ENCODE measurements at regions not wholly inside any gene's neighbourhood (a gene's known extent, or its start where the extent isn't known, plus 50 kb on each side); places are given as distances from the start of the nearest gene placed in this dataset.

GRCh38 chr5:103953601-103954382 is 391.2 kb upstream of the NUDT12 start:
- no peak overlapping the region for H2AFZ ChIP-seq (ENCODE audit: low read depth, low read length)
- H3K36me3 ChIP-seq (ENCODE audit: control insufficient read depth in 2 of 2, extremely low read depth in 1 of 2, insufficient read depth in 2 of 2, low read length in 2 of 2), result no peaks in the 10 kb centered on the region
- no peaks in the 10 kb centered on the region for H3K27me3 ChIP-seq (ENCODE audit: control insufficient read depth in 2 of 2, insufficient read depth in 2 of 2, low read length in 2 of 2)
- ChIA-PET POLR2A (no interaction called here), CTCF (no interaction called here)
- H3K79me2 ChIP-seq (ENCODE audit: control insufficient read depth, insufficient read depth, low read length), result no peaks in the 10 kb centered on the region
- TF ChIP-seq POLR2AphosphoS5 (IDR thresholded peaks at IDR 0.05; ENCODE audit: insufficient read depth, low read depth, low read length), result no peak
- no peak for TF ChIP-seq JUN (IDR thresholded peaks at IDR 0.05; ENCODE audit: borderline replicate concordance, insufficient read depth, insufficient read length, low read depth)
- no peak for TF ChIP-seq POLR2A (IDR thresholded peaks at IDR 0.05; ENCODE audit: low read depth, low read length)
- TF ChIP-seq FOS (IDR thresholded peaks at IDR 0.05; ENCODE audit: borderline replicate concordance, insufficient read depth, low read length), result no peak
- no peak for TF ChIP-seq MYC (IDR thresholded peaks at IDR 0.05; ENCODE audit: low read depth, low read length)
- no peak for TF ChIP-seq CTCF (IDR thresholded peaks at IDR 0.05; ENCODE audit: extremely low read depth in 1 of 2, insufficient read depth in 1 of 2, low read depth in 1 of 2, low read length in 2 of 2)
- no peak for TF ChIP-seq MAX (IDR thresholded peaks at IDR 0.05; ENCODE audit: insufficient read depth, insufficient read length)
- intact Hi-C loops (cut with micrococcal nuclease) (no loop called here), dilution Hi-C loops (cut with MboI; ENCODE audit: extremely low pct_ligation_motif_present, low sequenced_read_pairs) (no loop called here)
- no peak overlapping the region for H3K27ac ChIP-seq (ENCODE audit: insufficient read depth, low read depth, low read length)
- no peaks in the 10 kb centered on the region for H3K9me3 ChIP-seq (replicated peaks; ENCODE audit: control insufficient read depth, insufficient read depth, low read length)
- no TSS peak for BruUV-seq (replicated peaks)
- H3K4me3 ChIP-seq (replicated peaks in 1 of 3; ENCODE audit: insufficient read depth in 1 of 3, low read depth in 1 of 3, low read length in 3 of 3), result no peak overlapping the region
- no peak overlapping the region for H3K9ac ChIP-seq (replicated peaks; ENCODE audit: extremely low read depth, insufficient read depth, low read length)
- H3K4me1 ChIP-seq (ENCODE audit: control insufficient read depth, extremely low read depth, insufficient read depth, low read length), result no peaks in the 10 kb centered on the region
- no peaks in the 10 kb centered on the region for H3K9me1 ChIP-seq (replicated peaks; ENCODE audit: control insufficient read depth, extremely low read depth, insufficient read depth, low read length)
- no peak overlapping the region for H3K4me2 ChIP-seq (ENCODE audit: insufficient read depth, low read length)
- DNase-seq (ENCODE audit: low read depth, low spot score) (no peak), FAIRE-seq (no peak)
- H4K20me1 ChIP-seq (replicated peaks; ENCODE audit: control insufficient read depth, extremely low read depth, insufficient read depth, low read length), result no peaks in the 10 kb centered on the region

All from endothelial cell of umbilical vein (primary cell).